Common myeloid progenitor, CD34-positive (primary cell): ENCODE measurements at regions not wholly inside any gene's neighbourhood (a gene's known extent, or its start where the extent isn't known, plus 50 kb on each side); places are given as distances from the start of the nearest gene placed in this dataset.
"Not testable (repeated sequence)": the region's sequence is repeated elsewhere in the genome, so short reads cannot be mapped to it uniquely, and the experiment has no call there.

ENCODE experiments used
- CTCF ChIA-PET: fragments of 350-600 bp; sonication (Branson Sonifier 250); formaldehyde crosslinking; loops from one replicate; lab custom pipeline; 2021; ENCODE audit warnings: antibody characterized with exemption; lab: Charles Lee
- POLR2A ChIA-PET: fragments of 350-600 bp; sonication (Branson Sonifier 250); formaldehyde crosslinking; loops from one replicate; lab custom pipeline; 2021; ENCODE audit warnings: antibody characterized with exemption; lab: Charles Lee
- DNase-seq, 3 donors: peaks; one replicate each; pipeline versions ENCODE4 v3.0.0 to v3.0.0-alpha.2; 2013
- H3K27ac ChIP-seq, 2 experiments: 1 replicate in 1 of 2; 2 replicates in 1 of 2; pipeline ENCODE4 v1.7.0; 2013; ENCODE audit warnings: inconsistent platforms in 2 of 2, low read length in 2 of 2, mild to moderate bottlenecking in 2 of 2, low read depth in 1 of 2, moderate library complexity in 1 of 2; ENCODE audit not compliant: severe bottlenecking in 2 of 2, insufficient read depth in 1 of 2, poor library complexity in 1 of 2
- H3K27me3 ChIP-seq, 5 experiments: replicated peaks in 2 of 5; 1 replicate in 3 of 5; 2 replicates in 2 of 5; pipeline versions ENCODE4 v1.6.1 to v1.7.0; 2013; ENCODE audit warnings: low read length in 4 of 5, mild to moderate bottlenecking in 2 of 5, moderate library complexity in 2 of 5, inconsistent platforms in 1 of 5; ENCODE audit not compliant: insufficient read depth in 5 of 5, control insufficient read depth in 4 of 5
- H3K36me3 ChIP-seq, 4 experiments: 1 replicate in 2 of 4; 2 replicates in 2 of 4; pipeline versions ENCODE4 v1.6.1 to v1.7.0; 2013; ENCODE audit warnings: low read length in 3 of 4, control low read depth in 1 of 4, mild to moderate bottlenecking in 1 of 4; ENCODE audit not compliant: control insufficient read depth in 4 of 4, insufficient read depth in 4 of 4
- H3K4me1 ChIP-seq, 4 experiments: 1 replicate in 3 of 4; 2 replicates in 1 of 4; pipeline versions ENCODE4 v1.6.1 to v1.7.1; 2013; ENCODE audit warnings: low read length in 3 of 4, mild to moderate bottlenecking in 3 of 4, control low read depth in 1 of 4, inconsistent platforms in 1 of 4, moderate library complexity in 1 of 4; ENCODE audit not compliant: control insufficient read depth in 4 of 4, insufficient read depth in 4 of 4; ENCODE audit errors: control extremely low read depth in 1 of 4
- H3K4me3 ChIP-seq, 7 experiments: 1 replicate in 4 of 7; 2 replicates in 3 of 7; pipeline versions ENCODE4 v1.5.1 to v1.7.0; 2013; ENCODE audit warnings: mild to moderate bottlenecking in 7 of 7, low read length in 6 of 7, moderate library complexity in 6 of 7, inconsistent platforms in 2 of 7, low read depth in 2 of 7, control low read depth in 1 of 7; ENCODE audit not compliant: insufficient read depth in 4 of 7, control insufficient read depth in 1 of 7; ENCODE audit errors: extremely low read depth in 1 of 7
- H3K9me3 ChIP-seq, 5 experiments: 1 replicate in 4 of 5; 2 replicates in 1 of 5; pipeline versions ENCODE4 v1.6.1 to v1.7.1; 2013; ENCODE audit warnings: low read length in 4 of 5, mild to moderate bottlenecking in 2 of 5, inconsistent platforms in 1 of 5, low read depth in 1 of 5, moderate library complexity in 1 of 5; ENCODE audit not compliant: control insufficient read depth in 4 of 5, insufficient read depth in 2 of 5; ENCODE audit errors: control extremely low read depth in 1 of 5
- whole genome bisulfite sequencing: methylation state at CpG from one replicate; pipeline ENCODE4 v1.1.5; 2013; ENCODE audit not compliant: insufficient coverage; 5-methylcytosine and 5-hydroxymethylcytosine counted together

DNA sequence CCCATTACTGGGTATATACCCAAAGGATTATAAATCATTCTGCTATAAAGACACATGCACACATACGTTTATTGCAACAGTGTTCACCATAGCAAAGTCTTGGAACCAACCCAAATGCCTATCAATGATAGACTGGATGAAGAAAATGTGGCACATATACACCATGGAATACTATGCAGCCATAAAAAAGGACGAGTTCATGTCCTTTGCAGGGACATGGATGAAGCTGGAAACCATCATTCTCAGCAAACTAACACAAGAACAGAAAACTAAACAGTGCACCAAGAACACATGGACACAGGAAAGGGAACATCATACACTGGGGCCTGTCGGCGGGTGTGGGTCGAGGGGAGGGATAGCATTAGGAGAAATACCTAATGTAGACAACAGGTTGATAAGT is 65.5 kb upstream of the TEAD1 start:
- H3K36me3 ChIP-seq, H3K4me3 ChIP-seq, POLR2A ChIA-PET, H3K4me1 ChIP-seq, H3K27ac ChIP-seq, DNase-seq: not testable (repeated sequence)
- H3K9me3 ChIP-seq, result peaks cover 0 to 15% (median 0%) of the 10 kb centered on the region in 5 experiments
- CTCF ChIA-PET, result interaction anchor here (3.5 kb wide), 1 partner anchor 9 kb away, joined by 14 read pairs; no protein-coding TSS in a partner anchor
- peaks cover 0 to 11% (median 0%) of the 10 kb centered on the region in 5 experiments for H3K27me3 ChIP-seq
- WGBS, result 73% methylated on average over 3 of the region's 5 CpGs

DNA sequence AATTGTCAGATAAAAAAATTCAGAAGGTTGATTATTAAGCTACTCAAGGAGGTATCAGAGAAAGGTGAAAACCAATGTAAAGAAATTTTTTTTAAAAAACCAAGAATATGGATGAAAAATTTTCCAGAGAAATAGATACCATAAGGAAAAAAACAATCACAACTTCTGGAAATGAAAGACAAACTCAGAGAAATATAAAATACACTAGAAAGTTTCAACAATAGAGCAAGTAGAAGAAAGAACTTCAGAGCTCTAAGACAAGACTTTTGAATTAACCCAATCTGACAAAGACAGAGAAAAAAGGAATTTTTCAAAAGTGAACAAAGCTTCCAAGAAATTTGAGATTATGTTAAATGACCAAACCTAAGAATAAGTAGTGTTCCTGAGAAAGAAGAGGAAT is 62.9 kb upstream of the TEAD1 start:
- Histone ChIP-seq H3K27me3 (peaks cover 0 to 3% (median 0%) of the 10 kb centered on the region in 5 experiments), H3K4me1 (no peaks in the 10 kb centered on the region), H3K9me3 (peaks cover 0 to 15% (median 0%) of the 10 kb centered on the region in 5 experiments), H3K27ac (no peak overlapping the region), H3K4me3 (no peak overlapping the region), H3K36me3 (no peaks in the 10 kb centered on the region)
- ChIA-PET CTCF (interaction anchor here (0.6 to 3.5 kb wide), 2 partner anchors 12 to 281 kb away, joined by 3 to 14 read pairs; no protein-coding TSS in a partner anchor), POLR2A (no interaction called here)
- DNase-seq, result no peak

DNA sequence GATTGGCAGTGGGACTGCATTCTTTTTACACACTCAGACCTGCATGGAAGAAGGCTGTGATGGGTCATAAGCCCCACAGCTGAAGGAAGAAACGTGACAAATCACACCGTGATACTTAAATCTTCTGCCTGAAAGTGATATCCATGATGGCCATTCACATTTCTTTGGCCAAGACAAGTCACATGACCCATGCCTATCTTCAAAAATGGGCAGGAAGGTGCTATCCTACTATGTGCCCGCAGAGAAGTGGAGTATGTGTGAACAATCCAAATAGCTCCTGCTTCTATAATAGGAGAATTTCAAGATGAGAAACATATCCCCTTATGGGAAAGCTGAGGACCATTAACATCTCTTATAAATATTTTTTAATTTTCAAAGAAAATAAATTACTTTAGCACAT is 56.6 kb upstream of the TEAD1 start:
- Histone ChIP-seq H3K36me3 (no peaks in the 10 kb centered on the region), H3K4me3 (no peak overlapping the region), H3K4me1 (no peaks in the 10 kb centered on the region), H3K27ac (no peak overlapping the region), H3K27me3 (peaks cover 0 to 2% (median 2%) of the 10 kb centered on the region in 5 experiments), H3K9me3 (no peaks in the 10 kb centered on the region)
- ChIA-PET POLR2A (no interaction called here), CTCF (no interaction called here)
- no CpG with 5 or more reads among the region's 3 CpGs for WGBS
- DNase-seq, result no peak

DNA sequence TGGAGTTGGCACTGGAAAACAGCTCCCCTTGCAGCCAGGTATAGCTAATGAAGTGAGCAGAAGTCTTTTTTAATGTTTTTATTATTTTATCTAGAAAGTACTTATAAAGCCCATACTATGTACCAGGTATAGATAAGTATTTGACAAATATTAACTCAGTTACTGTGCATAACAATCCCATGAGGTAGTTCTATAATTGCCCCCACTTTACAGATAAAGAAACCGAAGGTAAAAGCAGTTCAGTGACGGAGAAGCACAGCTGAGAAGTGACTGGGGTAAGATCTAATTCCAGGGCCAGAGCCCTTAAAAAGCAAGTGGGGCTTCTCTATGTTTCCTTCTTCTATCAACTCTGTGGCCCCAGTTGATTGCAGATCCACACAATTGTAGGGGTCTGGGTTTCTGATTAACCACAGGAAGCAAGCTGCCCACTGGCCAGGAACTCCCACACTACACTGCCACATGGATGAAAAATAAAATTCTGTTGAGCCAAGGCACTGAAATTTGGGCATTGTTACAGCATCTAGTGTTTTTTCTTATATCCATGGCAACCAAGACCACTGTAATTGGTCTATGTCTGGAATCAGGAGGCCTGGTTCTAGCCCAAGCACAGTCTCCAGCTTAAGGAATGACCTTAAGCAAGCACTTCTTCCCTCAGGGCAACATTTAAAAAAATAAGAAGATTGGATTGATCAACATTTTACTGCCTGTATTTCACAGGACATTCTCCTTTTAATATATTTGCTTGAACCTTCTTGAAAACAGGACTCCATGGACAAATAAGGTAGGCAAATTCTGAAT is 55.3 kb upstream of the TEAD1 start:
- Histone ChIP-seq H3K27me3 (peaks cover 0 to 2% (median 2%) of the 10 kb centered on the region in 5 experiments), H3K4me1 (no peaks in the 10 kb centered on the region), H3K9me3 (peaks cover 0 to 7% (median 0%) of the 10 kb centered on the region in 5 experiments), H3K36me3 (no peaks in the 10 kb centered on the region), H3K4me3 (no peak overlapping the region), H3K27ac (no peak overlapping the region)
- CTCF ChIA-PET, result no interaction called here
- POLR2A ChIA-PET, result no interaction called here
- WGBS, result 80% methylated on average over 2 of the region's 2 CpGs
- no peak for DNase-seq

DNA sequence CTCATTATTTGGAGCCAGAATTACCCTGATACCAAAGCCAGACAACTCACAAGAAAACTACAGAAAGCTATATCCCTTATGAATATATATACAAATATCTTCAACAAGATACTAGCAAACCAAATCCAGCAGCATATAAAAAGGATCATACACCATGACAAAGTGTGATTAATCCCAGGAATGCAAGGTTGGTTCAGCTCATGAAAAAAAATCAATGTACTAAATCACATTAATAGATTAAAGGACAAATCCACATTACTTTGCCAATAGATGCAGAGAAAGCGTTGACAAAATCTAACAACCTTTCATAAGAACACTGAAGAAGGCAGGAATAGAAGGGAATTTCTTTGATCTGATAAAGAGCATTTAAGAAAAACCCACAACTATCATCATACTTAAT is 50.4 kb upstream of the TEAD1 start:
- Histone ChIP-seq H3K27me3 (peaks cover 0 to 2% (median 0%) of the 10 kb centered on the region in 5 experiments), H3K9me3 (peaks cover 0 to 13% (median 0%) of the 10 kb centered on the region in 5 experiments), H3K4me1 (peaks cover 0 to 5% (median 0%) of the 10 kb centered on the region in 4 experiments), H3K36me3 (no peaks in the 10 kb centered on the region), H3K4me3 (no peak overlapping the region), H3K27ac (no peak overlapping the region)
- ChIA-PET POLR2A (no interaction called here), CTCF (no interaction called here)
- DNase-seq, result no peak
- WGBS, result no CpG with 5 or more reads among the region's 1 CpG
